KOPT-K1 (cell line): ENCODE measurements at regions not wholly inside any gene's neighbourhood (a gene's known extent, or its start where the extent isn't known, plus 50 kb on each side); places are given as distances from the start of the nearest gene placed in this dataset.
"Not testable (repeated sequence)": the region's sequence is repeated elsewhere in the genome, so short reads cannot be mapped to it uniquely, and the experiment has no call there.

Source experiments
- H3K27ac ChIP-seq: fragments of 200-600 bp; sonication (generic); 2 replicates; pipeline ENCODE4 v1.5.1; 2016; ENCODE audit warnings: antibody characterized with exemption, mild to moderate bottlenecking, low read depth, low read length; ENCODE audit not compliant: poor library complexity, severe bottlenecking
- H3K36me3 ChIP-seq: fragments of 200-600 bp; sonication (generic); 2 replicates; pipeline ENCODE4 v1.5.1; 2017; ENCODE audit warnings: antibody characterized with exemption, mild to moderate bottlenecking, low read length, moderate library complexity; ENCODE audit not compliant: insufficient read depth
- H3K9me3 ChIP-seq: fragments of 200-600 bp; sonication (generic); 2 replicates; pipeline ENCODE4 v1.5.1; 2017; ENCODE audit warnings: antibody characterized with exemption, low read length, mild to moderate bottlenecking; ENCODE audit not compliant: insufficient read depth, poor library complexity, severe bottlenecking

- Histone ChIP-seq H3K36me3 (no peaks in the 10 kb centered on the region), H3K9me3 (no peaks in the 10 kb centered on the region), H3K27ac (no peak overlapping the region)
Measured at GRCh38 chr7:138304071-138304320, 156.1 kb upstream of the TRIM24 start.

GRCh38 chr7:138307633-138308032 is 152.4 kb upstream of the TRIM24 start:
- H3K36me3 ChIP-seq: no peaks in the 10 kb centered on the region
- H3K9me3 ChIP-seq: peaks cover 7% of the 10 kb centered on the region
- no peak overlapping the region for H3K27ac ChIP-seq

GRCh38 chr7:138308136-138308535 is 151.9 kb upstream of the TRIM24 start:
- Histone ChIP-seq H3K36me3 (no peaks in the 10 kb centered on the region), H3K9me3 (peaks cover 9% of the 10 kb centered on the region), H3K27ac (no peak overlapping the region)

- Histone ChIP-seq H3K36me3 (no peaks in the 10 kb centered on the region), H3K9me3 (peaks cover 9% of the 10 kb centered on the region), H3K27ac (no peak overlapping the region)
Measured at GRCh38 chr7:138309186-138309585, 150.9 kb upstream of the TRIM24 start.

GRCh38 chr7:138313829-138314178 is 146.3 kb upstream of the TRIM24 start:
- Histone ChIP-seq H3K27ac (no peak overlapping the region), H3K9me3 (peaks cover 13% of the 10 kb centered on the region)

GRCh38 chr7:138316421-138317043 is 143.5 kb upstream of the TRIM24 start:
- Histone ChIP-seq H3K9me3 (peaks cover 9% of the 10 kb centered on the region), H3K27ac (no peak overlapping the region), H3K36me3 (no peaks in the 10 kb centered on the region)

More at GRCh38 chr7:138313829-138314178, 146.3 kb upstream of the TRIM24 start:
- no peaks in the 10 kb centered on the region for H3K36me3 ChIP-seq

GRCh38 chr7:138317044-138317596 is 142.9 kb upstream of the TRIM24 start:
- H3K9me3 ChIP-seq: peaks cover 9% of the 10 kb centered on the region
- H3K27ac ChIP-seq: no peak overlapping the region
- no peaks in the 10 kb centered on the region for H3K36me3 ChIP-seq

- H3K9me3 ChIP-seq: peaks cover 27% of the 10 kb centered on the region
- H3K27ac ChIP-seq: no peak overlapping the region
- no peaks in the 10 kb centered on the region for H3K36me3 ChIP-seq
Measured at GRCh38 chr7:138324941-138325340, 135.1 kb upstream of the TRIM24 start.

- H3K36me3 ChIP-seq: no peaks in the 10 kb centered on the region
Measured at GRCh38 chr7:138325434-138325833, 134.6 kb upstream of the TRIM24 start.

GRCh38 chr7:138328215-138328614 is 131.8 kb upstream of the TRIM24 start:
- peaks cover 27% of the 10 kb centered on the region for H3K9me3 ChIP-seq
- no peaks in the 10 kb centered on the region for H3K36me3 ChIP-seq
- H3K27ac ChIP-seq: no peak overlapping the region

More at GRCh38 chr7:138325434-138325833, 134.6 kb upstream of the TRIM24 start:
- no peak overlapping the region for H3K27ac ChIP-seq
- H3K9me3 ChIP-seq: peaks cover 27% of the 10 kb centered on the region

GRCh38 chr7:138332850-138333249 is 127.2 kb upstream of the TRIM24 start:
- H3K36me3 ChIP-seq, H3K27ac ChIP-seq: not testable (repeated sequence)
- peaks cover 26% of the 10 kb centered on the region for H3K9me3 ChIP-seq

GRCh38 chr7:138338361-138338760 is 121.7 kb upstream of the TRIM24 start:
- H3K9me3 ChIP-seq: peaks cover 60% of the 10 kb centered on the region
- no peaks in the 10 kb centered on the region for H3K36me3 ChIP-seq
- H3K27ac ChIP-seq: no peak overlapping the region

GRCh38 chr7:138339229-138339628 is 120.8 kb upstream of the TRIM24 start:
- not testable (repeated sequence) for H3K27ac ChIP-seq, H3K36me3 ChIP-seq
- peaks cover 67% of the 10 kb centered on the region for H3K9me3 ChIP-seq

GRCh38 chr7:138342990-138343389 is 117.1 kb upstream of the TRIM24 start:
- Histone ChIP-seq H3K9me3 (peaks cover 78% of the 10 kb centered on the region), H3K36me3 (no peaks in the 10 kb centered on the region), H3K27ac (no peak overlapping the region)

GRCh38 chr7:138345567-138345966 is 114.5 kb upstream of the TRIM24 start:
- H3K9me3 ChIP-seq: peaks cover 55% of the 10 kb centered on the region
- no peaks in the 10 kb centered on the region for H3K36me3 ChIP-seq
- H3K27ac ChIP-seq: no peak overlapping the region

- H3K27ac ChIP-seq: no peak overlapping the region
Measured at GRCh38 chr7:138346975-138347374, 113.1 kb upstream of the TRIM24 start.

More at GRCh38 chr7:138346975-138347374, 113.1 kb upstream of the TRIM24 start:
- Histone ChIP-seq H3K36me3 (no peaks in the 10 kb centered on the region), H3K9me3 (peaks cover 51% of the 10 kb centered on the region)
